ENCODE measurements at regions not wholly inside any gene's neighbourhood (a gene's known extent, or its start where the extent isn't known, plus 50 kb on each side); places are given as distances from the start of the nearest gene placed in this dataset.

- TF ChIP-seq CTCF (IDR thresholded peaks at IDR 0.05; ENCODE audit: low read depth, low read length, missing input control) (no peak), FOXA1 (IDR thresholded peaks at IDR 0.05) (no peak), MAX (IDR thresholded peaks at IDR 0.05) (no peak), TAF1 (conservative IDR thresholded peaks at IDR 0.05) (no peak), RAD21 (IDR thresholded peaks at IDR 0.05) (no peak), JUND (IDR thresholded peaks at IDR 0.05) (no peak), YY1 (IDR thresholded peaks at IDR 0.05) (no peak), ZBTB33 (IDR thresholded peaks at IDR 0.05) (no peak), SP1 (IDR thresholded peaks at IDR 0.05) (no peak), HNF4A (conservative IDR thresholded peaks at IDR 0.05) (no peak), ATF3 (IDR thresholded peaks at IDR 0.05) (no peak), REST (IDR thresholded peaks at IDR 0.05) (no peak), GABPA (IDR thresholded peaks at IDR 0.05 in 1 of 2, conservative IDR thresholded peaks at IDR 0.05 in 1 of 2) (no peak)
Measured at GRCh38 chr18:1995041-1995612, 576.2 kb downstream of the METTL4 start.
